ENCODE measurements at regions not wholly inside any gene's neighbourhood (a gene's known extent, or its start where the extent isn't known, plus 50 kb on each side); places are given as distances from the start of the nearest gene placed in this dataset.

GRCh38 chr2:167613471-167613870 is 633.9 kb downstream of the STK39 start:
- TF ChIP-seq POLR2A (IDR thresholded peaks at IDR 0.05) (no peak), EP300 (IDR thresholded peaks at IDR 0.05) (no peak)
- TF ChIP-seq, protein P1, sequence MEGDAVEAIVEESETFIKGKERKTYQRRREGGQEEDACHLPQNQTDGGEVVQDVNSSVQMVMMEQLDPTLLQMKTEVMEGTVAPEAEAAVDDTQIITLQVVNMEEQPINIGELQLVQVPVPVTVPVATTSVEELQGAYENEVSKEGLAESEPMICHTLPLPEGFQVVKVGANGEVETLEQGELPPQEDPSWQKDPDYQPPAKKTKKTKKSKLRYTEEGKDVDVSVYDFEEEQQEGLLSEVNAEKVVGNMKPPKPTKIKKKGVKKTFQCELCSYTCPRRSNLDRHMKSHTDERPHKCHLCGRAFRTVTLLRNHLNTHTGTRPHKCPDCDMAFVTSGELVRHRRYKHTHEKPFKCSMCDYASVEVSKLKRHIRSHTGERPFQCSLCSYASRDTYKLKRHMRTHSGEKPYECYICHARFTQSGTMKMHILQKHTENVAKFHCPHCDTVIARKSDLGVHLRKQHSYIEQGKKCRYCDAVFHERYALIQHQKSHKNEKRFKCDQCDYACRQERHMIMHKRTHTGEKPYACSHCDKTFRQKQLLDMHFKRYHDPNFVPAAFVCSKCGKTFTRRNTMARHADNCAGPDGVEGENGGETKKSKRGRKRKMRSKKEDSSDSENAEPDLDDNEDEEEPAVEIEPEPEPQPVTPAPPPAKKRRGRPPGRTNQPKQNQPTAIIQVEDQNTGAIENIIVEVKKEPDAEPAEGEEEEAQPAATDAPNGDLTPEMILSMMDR (IDR thresholded peaks at IDR 0.05) = no peak
